GM19468 (cell line): ENCODE measurements at regions not wholly inside any gene's neighbourhood (a gene's known extent, or its start where the extent isn't known, plus 50 kb on each side); places are given as distances from the start of the nearest gene placed in this dataset.

ENCODE experiments used
- ATAC-seq: cut with Tn5 transposase; IDR thresholded peaks from one replicate; pipeline ENCODE4 v1.9.1; 2021; ENCODE audit warnings: mild to moderate bottlenecking, moderate library complexity, moderate number of reproducible peaks; ENCODE audit not compliant: unreplicated experiment; ENCODE audit errors: extremely low read depth

DNA sequence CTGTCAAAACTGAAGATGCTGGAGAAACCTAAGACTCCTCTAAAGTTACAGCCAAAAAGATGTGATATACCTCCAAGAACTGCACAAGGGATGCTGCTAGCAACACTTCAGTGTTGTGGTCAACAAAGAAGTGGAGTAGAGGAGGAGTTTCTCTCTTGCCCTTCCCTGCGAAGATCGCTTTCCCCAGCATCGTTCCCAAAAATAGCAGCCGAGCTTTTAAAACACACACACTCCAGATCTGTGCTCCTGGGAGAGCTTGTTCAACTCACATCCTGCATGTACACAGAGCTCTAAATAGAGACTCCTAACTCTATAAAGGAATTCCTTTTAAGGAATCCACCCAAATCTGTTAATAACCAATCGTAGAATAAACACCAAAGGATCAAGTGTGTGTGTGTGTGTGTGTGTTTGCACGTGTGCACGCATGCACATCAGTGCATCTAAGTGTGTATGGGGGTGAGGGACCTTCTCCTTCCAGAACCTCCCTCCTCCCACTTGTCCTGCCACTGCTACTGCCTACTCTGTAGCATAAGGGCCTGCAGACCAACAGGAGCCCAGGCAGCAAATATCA, 58.5 kb downstream of the PSMG1 start:
- ATAC-seq: no peak

DNA sequence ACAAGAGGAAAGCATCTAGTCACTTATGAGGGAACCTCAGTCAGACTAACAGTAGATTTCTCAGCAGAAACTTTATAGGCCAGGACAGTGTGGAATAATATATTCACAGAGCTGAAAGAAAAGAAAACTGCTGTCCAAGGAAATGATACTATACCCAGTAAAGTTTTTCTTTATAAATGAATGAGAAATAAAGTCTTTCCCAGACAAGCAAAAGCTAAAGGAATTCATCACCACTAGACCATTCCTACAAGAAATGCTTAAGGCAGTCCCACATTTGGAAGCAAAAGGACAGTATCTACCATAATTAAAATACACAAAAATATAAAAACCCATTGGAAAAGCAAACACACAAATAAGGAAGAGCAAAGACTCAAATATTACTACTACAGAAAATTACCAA, 59.9 kb downstream of the PSMG1 start:
- ATAC-seq: no peak

DNA sequence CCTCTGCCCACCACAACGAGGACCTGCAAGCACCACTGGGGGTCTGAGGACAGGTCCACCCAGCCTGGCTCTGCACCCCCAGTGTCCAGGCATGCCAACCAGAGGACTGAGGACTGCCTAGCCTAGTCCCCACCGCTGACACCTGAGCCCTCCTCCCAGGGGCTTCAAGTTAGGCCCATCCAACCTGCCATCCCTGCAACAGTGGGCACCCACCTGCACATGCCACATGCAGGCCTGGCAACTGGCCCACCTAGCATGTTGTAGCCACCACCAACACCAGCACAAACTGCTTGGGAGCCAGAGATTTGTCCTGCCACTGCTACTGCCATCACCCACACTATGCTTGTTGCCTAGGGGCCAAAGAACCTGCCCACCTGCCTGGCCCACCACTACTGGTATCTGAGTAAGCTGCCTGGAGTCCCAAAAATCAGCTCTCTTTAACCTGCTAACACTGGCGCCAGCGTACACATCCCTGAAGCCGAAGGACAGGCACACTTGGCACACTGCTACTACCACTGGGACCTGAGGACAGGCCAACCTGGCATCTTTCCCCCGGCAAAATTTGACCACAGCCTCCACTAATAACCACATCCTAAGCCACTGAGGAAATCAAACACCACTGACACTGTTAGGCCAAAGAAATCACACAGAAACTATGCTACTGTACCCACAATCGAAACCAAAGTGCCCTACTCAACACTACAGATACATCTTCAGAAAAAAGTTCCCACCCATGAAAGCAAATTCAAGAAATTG, 61.5 kb downstream of the PSMG1 start:
- no peak for ATAC-seq

DNA sequence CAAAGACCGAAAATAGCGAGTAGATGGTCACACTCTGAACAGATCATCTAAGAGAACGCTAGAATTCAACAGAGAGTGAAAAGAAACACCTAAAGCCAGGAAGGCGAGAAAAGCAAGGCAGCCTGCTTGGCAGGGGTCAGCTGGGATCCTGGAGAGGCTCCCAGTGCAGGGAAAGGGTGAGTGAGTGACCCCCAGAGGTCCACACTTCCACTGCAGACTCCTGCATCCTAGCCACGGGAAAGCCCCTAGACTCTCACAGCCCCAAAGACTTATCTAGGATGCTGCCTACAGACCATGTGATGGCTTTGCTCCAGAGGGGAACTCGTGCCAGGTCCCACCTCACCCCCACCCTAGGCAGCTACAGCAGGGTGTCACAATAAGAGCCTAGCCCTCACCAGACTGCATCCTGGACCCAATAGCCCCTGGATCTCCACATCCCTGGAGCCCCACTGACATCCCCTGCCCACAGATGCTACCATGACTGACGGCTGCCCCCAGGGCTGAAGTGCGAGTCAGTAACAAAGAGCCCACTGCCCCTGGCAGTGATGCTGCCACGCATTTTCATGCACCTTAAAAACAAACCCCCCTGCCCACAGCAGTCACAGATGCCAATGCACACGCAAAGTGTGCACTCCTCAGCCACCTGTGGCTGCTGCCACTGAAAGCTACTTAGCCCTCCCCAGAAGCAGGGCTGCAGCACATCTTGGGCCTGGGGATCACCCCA, 62.2 kb downstream of the PSMG1 start:
- no peak for ATAC-seq

DNA sequence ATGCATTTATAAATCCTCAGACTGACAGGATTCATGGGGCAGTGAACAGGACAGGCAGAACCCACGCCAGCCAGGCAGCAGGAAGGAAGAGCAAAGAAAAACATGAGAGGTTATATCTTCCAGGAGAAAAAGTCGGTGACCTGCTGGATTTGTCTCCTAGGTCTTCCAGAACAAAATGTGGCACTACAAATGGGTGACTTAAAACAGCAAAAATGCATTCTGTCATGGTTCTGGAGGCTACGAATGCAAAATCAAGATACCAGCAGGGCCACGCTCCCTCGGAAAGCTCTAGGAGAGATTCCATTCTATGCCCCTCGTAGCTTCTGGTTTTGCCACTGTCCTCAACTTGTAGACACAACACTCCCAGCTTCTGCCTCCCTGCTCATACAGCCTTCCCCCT, 63.4 kb downstream of the PSMG1 start:
- no peak for ATAC-seq

DNA sequence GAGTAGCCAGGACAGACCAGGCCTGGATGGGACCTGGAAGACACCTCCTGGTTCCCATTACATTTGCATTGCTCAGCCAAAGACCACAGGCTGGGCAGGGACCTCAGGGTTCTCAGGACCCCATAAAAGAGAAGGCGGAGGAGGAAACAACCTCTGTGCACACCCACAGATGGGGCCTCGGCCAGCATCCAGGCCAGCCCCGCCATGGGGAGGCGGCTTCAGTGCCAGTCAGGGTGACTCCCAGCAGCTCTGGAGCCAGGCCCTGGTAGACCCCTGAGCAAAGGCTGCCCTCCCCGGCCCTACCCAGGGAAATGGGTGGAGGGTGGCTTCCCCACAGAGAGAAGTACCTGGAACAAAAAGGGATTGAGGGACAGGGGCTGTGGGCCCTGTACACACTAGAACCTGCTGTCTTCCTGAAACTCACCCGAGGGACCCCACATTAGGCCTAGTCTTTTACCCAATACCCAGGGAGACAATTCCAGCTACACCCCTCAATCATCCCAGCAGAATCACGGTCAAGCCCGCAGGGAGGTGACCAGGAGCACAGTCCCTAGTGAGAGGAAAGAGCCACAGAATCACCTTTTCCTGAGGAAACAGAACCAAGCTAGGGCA, 64.5 kb downstream of the PSMG1 start:
- ATAC-seq: no peak

DNA sequence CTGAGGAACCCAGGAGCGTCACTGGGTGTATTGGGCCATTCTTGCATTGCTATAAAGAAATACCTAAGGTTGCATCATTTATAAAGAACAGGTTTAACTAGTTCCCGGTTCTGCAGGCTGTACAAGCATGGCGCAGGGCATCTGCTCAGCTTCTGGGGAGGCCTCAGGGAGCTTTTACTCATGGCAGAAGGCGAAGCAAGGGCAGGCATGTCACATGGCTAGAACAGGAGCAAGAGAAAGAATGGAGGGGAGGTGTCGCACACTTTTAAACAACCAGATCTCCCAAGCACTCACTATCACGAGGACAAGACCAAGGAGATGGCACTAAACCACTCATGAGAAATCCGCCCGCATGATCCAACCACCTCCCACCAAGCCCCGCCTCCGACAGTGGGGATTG, 65.2 kb downstream of the PSMG1 start:
- ATAC-seq: no peak

DNA sequence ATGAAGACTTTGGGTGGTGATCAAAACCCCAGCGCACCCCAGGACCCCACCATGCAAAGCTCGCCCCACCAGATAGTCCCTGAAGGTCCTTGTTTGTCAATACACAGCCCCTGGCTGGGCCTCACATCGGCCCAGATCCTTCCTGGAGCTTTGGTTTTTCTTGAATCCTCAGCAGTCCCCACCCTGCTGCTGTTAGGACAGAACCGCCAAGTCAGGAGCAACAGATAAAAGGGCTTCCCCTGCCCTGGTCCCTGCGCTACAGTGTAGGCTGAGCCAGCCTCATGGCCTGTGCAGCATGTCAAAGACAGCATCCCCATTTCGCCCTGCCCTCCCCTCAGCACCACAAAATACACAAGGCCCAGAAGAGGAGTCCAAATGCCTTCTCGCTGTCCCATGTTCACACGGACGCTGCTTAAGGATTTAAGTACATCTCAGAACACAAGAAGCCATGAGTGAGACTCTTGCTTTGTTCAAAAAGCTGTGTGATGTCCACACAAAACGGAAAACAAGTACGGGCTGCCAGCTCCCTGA, 65.7 kb downstream of the PSMG1 start:
- ATAC-seq: no peak

DNA sequence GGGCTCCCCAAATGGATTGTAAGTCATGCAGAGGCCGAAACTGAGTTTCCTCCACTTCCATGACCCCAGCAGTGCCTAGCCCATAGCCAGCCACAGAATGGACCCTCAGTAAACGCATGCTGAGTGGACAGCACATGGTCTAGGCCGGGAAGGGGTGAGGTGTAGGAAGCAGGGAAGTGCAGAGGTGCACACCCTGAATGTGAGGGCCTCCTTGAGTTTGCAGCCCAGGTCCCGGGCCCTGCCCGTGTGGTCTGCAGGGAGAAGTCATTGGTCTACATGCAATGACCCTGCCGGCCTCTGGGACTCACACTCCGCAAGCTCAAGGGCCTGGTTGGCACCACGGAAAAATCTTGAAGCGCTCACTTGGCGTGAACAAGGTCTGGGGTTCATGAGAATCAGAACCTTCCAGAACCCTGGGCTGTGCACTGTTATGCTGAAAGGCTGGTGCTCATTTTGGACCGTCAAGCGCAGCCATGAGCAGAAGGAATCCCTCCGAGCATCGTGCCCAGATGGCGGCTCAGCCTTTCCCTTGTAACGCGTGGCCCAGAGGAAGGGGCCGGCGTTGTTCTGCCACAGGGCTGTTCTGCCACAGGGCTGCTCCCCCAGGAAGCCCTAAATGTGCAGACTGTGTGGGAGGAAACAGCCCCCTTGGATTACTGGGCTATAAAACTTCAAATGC, 66.4 kb downstream of the PSMG1 start:
- ATAC-seq: no peak

DNA sequence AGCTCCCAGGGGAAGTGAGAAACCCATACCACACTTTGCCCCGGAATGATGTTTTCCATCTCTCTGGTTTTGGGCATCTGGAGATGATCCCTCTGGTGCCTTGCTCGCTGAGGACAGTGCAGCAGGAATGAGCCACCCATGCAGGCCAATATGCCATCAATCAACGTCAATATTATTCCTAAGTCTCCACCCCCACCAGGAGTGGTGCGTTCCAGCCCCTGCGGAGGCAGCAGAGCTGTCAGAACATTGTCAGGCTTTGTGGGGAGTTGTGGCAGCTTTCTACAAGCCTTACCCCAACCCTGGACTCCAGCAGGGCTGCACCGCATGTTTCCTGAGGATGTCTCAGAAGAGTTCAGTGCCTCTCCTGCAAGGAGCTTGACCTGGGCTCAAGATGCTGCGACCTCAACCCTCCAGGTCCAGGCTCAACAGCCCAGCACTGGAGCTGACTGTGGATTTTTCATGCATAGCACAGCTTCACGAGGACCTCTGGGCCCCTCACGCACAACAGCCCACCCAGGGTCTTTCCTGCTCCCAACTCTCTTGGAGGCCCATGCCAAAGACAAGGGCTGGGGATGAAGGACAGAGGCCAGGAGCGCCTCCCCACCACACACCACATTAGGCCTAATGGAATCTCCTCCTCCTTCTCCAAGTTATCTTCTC, 67.5 kb downstream of the PSMG1 start:
- no peak for ATAC-seq

DNA sequence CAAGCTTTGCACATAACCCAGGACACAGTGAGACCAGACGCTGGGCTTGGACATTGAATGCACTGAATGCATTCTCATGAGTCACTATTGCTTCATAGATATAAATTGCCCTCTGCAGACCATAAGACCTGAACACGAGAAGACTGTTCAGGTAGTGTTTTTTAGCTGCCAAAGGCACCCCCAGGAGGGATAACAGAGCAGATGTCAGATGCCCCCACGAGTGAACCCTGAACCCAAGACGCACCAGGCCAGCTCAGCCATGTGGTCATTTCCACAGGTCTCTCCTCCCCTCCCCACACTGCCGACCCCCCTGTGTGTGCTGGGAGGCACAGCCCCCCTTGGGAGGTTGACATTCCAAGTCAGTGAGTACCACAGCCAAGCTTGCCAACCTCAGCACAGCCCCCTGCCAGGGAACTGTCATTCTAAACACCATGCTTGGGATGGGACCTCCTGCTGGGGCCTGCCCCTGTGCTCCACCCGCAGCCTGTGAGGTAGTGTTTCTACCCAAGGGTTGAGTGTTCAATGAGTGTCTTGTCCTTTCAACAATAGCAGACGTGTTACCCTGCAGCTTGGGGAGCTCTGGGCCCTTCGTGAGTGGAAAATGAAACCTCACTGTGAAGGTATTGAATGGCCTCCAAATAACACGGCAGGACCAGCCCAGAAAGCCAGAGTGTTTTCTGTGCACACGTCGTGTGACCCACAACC, 68.2 kb downstream of the PSMG1 start:
- ATAC-seq: no peak

DNA sequence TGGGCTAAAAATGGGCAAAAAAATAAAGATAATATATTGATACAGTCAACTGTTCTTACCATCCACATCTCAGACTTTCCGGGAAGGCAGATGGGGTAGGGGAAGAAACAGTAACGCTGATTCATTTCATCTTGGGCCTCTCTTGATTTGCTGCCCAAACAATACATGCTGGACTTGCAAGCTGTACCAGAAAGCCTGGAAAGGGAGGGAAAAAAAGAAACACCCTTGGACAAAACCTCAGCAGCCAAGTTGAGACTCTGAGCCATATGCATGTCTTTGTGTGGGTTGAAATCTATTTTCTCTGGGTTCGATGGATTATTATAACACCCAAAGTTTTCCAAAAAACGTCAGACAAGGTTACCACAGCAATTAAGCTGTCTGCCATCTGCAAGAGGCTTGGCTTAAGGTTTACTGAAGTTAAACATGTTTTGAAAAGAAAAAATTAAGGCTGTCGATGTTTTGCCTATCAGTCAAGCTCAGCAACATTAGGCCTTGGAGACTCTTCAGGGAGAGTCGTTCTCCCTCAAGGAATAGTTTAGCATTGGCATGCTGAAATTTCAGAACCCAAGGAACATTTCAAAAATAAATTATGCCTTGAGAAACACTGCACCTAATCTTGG, 71.2 kb downstream of the PSMG1 start:
- no peak for ATAC-seq

DNA sequence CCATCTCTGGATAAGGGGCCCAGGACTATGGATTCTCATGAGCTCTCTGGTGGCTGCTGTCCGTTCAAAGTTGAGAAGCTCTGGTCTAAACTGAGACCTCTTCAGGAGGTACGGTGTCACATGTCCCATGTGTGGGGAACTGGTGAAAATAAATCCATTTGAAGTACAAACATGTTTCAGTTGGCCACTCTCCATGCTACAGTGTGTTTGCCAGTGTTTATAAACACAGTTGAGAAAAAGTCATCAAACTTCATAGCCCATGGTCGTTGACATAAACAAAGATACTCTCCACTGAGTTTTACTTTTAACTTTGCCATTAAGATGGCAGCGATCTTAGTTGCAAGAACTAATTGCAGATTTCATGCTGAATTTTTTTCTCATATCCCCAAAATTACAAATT, 72.8 kb downstream of the PSMG1 start:
- ATAC-seq: no peak

DNA sequence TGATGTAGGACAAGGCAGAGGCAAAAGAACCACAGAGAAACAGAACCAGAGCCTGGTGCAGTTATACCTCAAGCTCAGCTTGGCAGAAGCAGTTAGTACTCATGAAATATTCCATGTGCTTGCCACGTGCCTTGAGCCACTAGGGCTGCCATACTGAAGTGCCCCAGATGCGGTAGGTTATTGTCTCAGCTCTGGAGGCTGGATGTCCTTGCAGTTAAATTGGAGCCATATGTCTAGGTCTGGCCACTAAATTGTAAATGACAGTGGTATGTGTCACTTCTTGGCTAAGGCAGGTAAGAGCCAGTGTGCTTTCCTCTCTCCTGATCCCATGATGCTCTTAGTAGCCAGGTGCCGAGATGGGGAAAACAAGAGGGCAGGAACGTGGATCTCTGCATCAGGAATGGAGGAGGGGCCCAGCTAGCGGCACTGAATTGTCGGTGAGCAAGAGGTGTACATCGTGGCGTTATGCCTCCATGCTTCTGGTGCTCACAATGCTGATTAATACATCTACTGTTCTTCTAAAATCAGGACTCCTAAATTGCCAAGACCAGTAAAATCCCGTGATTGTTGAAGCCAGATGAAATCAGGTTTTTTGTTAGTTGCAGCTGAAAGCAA, 73.5 kb downstream of the PSMG1 start:
- no peak for ATAC-seq

DNA sequence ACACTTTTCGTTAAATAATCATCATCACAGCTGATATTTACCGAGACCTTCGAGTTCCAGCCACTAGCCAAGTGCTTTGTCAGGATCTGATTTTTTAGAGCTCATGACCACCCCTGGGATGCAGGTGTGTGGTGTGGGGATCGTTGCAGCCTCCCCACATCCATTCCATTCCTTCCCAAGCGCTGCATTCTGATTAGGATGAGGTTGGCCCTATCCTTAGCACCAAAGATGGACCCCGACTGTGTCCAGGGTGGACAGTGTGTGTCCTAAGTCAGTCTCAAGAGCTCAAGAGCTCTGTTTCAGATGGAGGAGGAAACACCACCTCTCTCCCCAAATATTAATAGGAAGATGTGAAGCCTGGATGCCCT, 74.1 kb downstream of the PSMG1 start:
- ATAC-seq: no peak

DNA sequence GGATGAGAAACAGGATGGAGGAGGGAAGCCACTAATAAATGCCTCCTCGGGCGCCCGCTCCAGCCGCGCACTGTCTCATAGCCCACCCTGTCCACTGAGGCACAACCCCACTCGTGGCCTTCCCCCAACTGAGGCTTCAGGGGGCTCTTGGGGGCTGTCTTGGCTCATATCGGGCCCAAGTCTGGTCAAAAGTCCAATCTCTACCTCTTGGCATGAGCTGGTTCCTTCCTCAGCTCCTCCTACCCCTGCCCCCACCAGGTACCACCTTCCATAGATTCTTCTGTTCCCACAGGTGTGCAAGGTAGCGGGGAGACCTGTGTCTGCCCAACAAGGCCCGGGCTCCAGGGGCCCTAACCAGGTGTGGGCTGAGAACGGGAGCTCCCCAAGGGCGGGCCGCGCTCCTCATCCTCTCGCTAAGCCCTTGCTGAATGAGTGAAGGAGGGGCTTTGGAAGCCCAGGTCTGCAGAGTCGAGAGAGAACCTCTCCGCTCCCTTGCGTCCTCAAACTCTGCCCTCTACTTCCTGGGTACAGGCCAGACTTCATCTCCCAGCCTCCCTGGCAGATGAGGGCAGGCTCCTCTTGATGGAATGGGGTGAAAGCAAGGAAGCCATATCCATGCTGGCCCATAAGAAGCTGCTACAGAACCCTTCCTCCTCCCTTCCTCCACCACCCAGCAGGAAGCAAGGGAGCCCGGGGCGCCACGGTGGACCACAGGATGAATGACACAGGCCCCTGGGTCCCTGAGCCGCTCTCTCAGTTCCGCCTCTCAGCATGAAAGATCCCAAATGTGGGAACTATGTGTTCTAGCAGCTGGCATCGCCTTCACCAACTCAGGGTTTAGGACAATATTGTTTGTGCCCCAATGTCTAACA, 74.7 kb downstream of the PSMG1 start:
- no peak for ATAC-seq

DNA sequence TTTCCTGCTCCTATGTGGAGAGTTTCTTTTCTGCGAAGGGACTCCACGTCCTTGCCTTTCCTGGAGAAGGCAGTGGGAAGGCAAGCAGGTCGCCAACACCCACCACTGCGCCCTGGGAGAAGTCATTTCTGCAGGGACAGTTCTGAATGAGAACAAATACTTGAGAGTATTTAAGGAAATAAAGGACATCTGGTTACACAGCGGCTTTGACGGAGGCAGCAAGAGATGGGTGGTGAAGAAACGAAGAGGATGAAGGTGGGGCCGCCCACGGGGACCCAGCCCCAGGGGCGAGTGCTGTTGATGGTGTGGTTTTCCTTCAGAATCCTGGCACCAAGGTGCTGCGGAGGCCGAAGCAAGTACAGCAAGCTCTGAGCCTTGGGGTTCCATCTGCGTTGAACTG, 75.5 kb downstream of the PSMG1 start:
- no peak for ATAC-seq
